GM12878 (cell line): ENCODE measurements at regions not wholly inside any gene's neighbourhood (a gene's known extent, or its start where the extent isn't known, plus 50 kb on each side); places are given as distances from the start of the nearest gene placed in this dataset.

ENCODE experiments used
- ATAC-seq: fragments of 200-7000 bp; cut with Tn5 transposase; 3 replicates; pipeline ENCODE4 v1.9.1; 2020; ENCODE audit warnings: mild to moderate bottlenecking, moderate library complexity
- BruUV-seq: library from RNA; stranded (reverse); fragments of 400-500 nt; replicated peaks from 2 replicates; lab custom pipeline; 2021; lab: Mats Ljungman, UMichigan
- CTCF ChIA-PET: fragments of 300-600 bp; sonication (Branson Sonifier 250); formaldehyde crosslinking; extraction: SDS; loops from one replicate; lab custom pipeline; 2021; ENCODE audit warnings: inconsistent platforms; lab: Yijun Ruan, JAX
- POLR2A ChIA-PET: fragments of 350-600 bp; formaldehyde crosslinking; extraction: SDS; loops from one replicate; lab custom pipeline; 2021; ENCODE audit warnings: inconsistent platforms; lab: Charles Lee
- RAD21 ChIA-PET: fragments of 300-600 bp; sonication (Branson Sonifier 250); formaldehyde crosslinking; loops from one replicate; lab custom pipeline; 2023; ENCODE audit warnings: antibody characterized with exemption; ENCODE audit not compliant: unreplicated experiment; lab: Charles Lee
- SMC1A ChIA-PET: fragments of 300-600 bp; sonication (Branson Sonifier 250); formaldehyde crosslinking; loops from one replicate; lab custom pipeline; 2023; ENCODE audit not compliant: unreplicated experiment, uncharacterized antibody; lab: Charles Lee
- DNase-seq: peaks from one replicate; pipeline ENCODE4 v3.0.0-alpha.2; 2011; ENCODE audit warnings: low read depth, low spot score
- FAIRE-seq: peaks from 3 replicates; lab custom pipeline; 2011; peaks lifted over from hg19 to GRCh38; lab: Jason Lieb, UNC
- H2AFZ ChIP-seq: 2 replicates; pipeline ENCODE4 v1.6.0; 2011; ENCODE audit warnings: low read depth, low read length, control low read depth; ENCODE audit not compliant: control insufficient read depth
- H3K27ac ChIP-seq: 2 replicates; pipeline ENCODE4 v1.5.1; 2011; ENCODE audit warnings: control low read depth; ENCODE audit not compliant: control insufficient read depth, insufficient read depth
- H3K27me3 ChIP-seq, 2 experiments: replicated peaks in 1 of 2; 2 replicates each; pipeline versions ENCODE4 v1.6.0 to v1.6.1; 2011; ENCODE audit warnings: low read length in 1 of 2; ENCODE audit not compliant: control insufficient read depth in 2 of 2, insufficient read depth in 2 of 2
- H3K36me3 ChIP-seq, 2 experiments: 2 replicates each; pipeline ENCODE4 v1.5.1; 2011; ENCODE audit warnings: low read length in 1 of 2; ENCODE audit not compliant: control insufficient read depth in 2 of 2, insufficient read depth in 2 of 2
- H3K4me1 ChIP-seq: 2 replicates; pipeline ENCODE4 v1.6.1; 2011; ENCODE audit warnings: mild to moderate bottlenecking, low read length, moderate library complexity, mixed read lengths; ENCODE audit not compliant: control insufficient read depth, insufficient read depth
- H3K4me2 ChIP-seq: 2 replicates; pipeline ENCODE4 v1.6.0; 2011; ENCODE audit warnings: control low read depth; ENCODE audit not compliant: control insufficient read depth, insufficient read depth
- H3K4me3 ChIP-seq: fragments of 200-600 bp; sonication (generic); 2 replicates; pipeline ENCODE4 v1.5.1; 2016
- H3K79me2 ChIP-seq: 2 replicates; pipeline ENCODE4 v1.6.0; 2011; ENCODE audit warnings: low read length; ENCODE audit not compliant: control insufficient read depth, insufficient read depth
- H3K9ac ChIP-seq: 2 replicates; pipeline ENCODE4 v1.8.0; 2011; ENCODE audit warnings: low read length, control low read depth, mixed read lengths; ENCODE audit not compliant: control insufficient read depth, insufficient read depth
- H3K9me3 ChIP-seq: replicated peaks from 3 replicates; pipeline ENCODE4 v1.5.1; 2011; ENCODE audit warnings: mild to moderate bottlenecking, low read length; ENCODE audit not compliant: control insufficient read depth, insufficient read depth
- H4K20me1 ChIP-seq: 2 replicates; pipeline ENCODE4 v1.6.0; 2011; ENCODE audit not compliant: control insufficient read depth, insufficient read depth
- CREM ChIP-seq: IDR thresholded peaks from 2 replicates; pipeline ENCODE4 v1.6.1; 2014; ENCODE audit warnings: antibody characterized with exemption, low read depth
- EGR1 ChIP-seq, 2 experiments: IDR thresholded peaks; 1 replicate in 1 of 2; 2 replicates in 1 of 2; pipeline ENCODE4 v1.6.1; 2011 to 2012; ENCODE audit warnings: low read depth in 2 of 2, low read length in 2 of 2, borderline replicate concordance in 1 of 2, mild to moderate bottlenecking in 1 of 2, moderate library complexity in 1 of 2
- EZH2 ChIP-seq: IDR thresholded peaks from 2 replicates; pipeline ENCODE4 v1.6.1; 2012; ENCODE audit warnings: low read depth, mild to moderate bottlenecking, control low read depth, inconsistent platforms, low read length, borderline replicate concordance; ENCODE audit not compliant: control insufficient read depth
- IRF4 ChIP-seq: IDR thresholded peaks from 2 replicates; pipeline ENCODE4 v1.6.1; 2011; ENCODE audit warnings: low read depth, low read length
- MEF2B ChIP-seq: fragments of 450-650 bp; IDR thresholded peaks from 2 replicates; pipeline ENCODE4 v1.6.1; 2018; ENCODE audit warnings: mild to moderate bottlenecking, moderate library complexity; ENCODE audit not compliant: partially characterized antibody, poor library complexity, severe bottlenecking
- MTA3 ChIP-seq: IDR thresholded peaks from 2 replicates; pipeline ENCODE4 v1.6.1; 2012; ENCODE audit warnings: low read length, inconsistent platforms, borderline replicate concordance
- MYC ChIP-seq: IDR thresholded peaks from 2 replicates; pipeline ENCODE4 v1.6.1; 2011; ENCODE audit warnings: mild to moderate bottlenecking, low read length, moderate library complexity, inconsistent platforms; ENCODE audit not compliant: insufficient read depth, insufficient replicate concordance, insufficient read length, severe bottlenecking
- PAX5 ChIP-seq: IDR thresholded peaks from 2 replicates; pipeline ENCODE4 v1.6.1; 2011; ENCODE audit warnings: low read depth, low read length, borderline replicate concordance
- PBX3 ChIP-seq: IDR thresholded peaks from 2 replicates; pipeline ENCODE4 v1.6.1; 2011; ENCODE audit warnings: mild to moderate bottlenecking, low read depth, low read length, moderate library complexity; ENCODE audit not compliant: insufficient replicate concordance
- PRDM15 ChIP-seq: fragments of 450-650 bp; formaldehyde crosslinking; IDR thresholded peaks from 2 replicates; pipeline ENCODE4 v1.4.0; 2020; ENCODE audit warnings: mild to moderate bottlenecking, moderate library complexity
- TARDBP ChIP-seq: IDR thresholded peaks from 2 replicates; pipeline ENCODE4 v1.6.1; 2016; ENCODE audit warnings: borderline replicate concordance
- TCF3 ChIP-seq: IDR thresholded peaks from 2 replicates; pipeline ENCODE4 v1.6.1; 2012; ENCODE audit warnings: low read depth, mild to moderate bottlenecking, low read length, borderline replicate concordance; ENCODE audit not compliant: insufficient read depth
- USF2 ChIP-seq: IDR thresholded peaks from 2 replicates; pipeline ENCODE4 v1.6.1; 2011; ENCODE audit warnings: low read depth, low read length, improper control_type of control experiment, borderline replicate concordance
- ZNF207 ChIP-seq: fragments of 450-650 bp; IDR thresholded peaks from 2 replicates; pipeline ENCODE4 v1.6.1; 2014; ENCODE audit warnings: antibody characterized with exemption, mild to moderate bottlenecking, borderline replicate concordance
- in situ Hi-C: fragments of 300-500 bp; cut with MboI; formaldehyde crosslinking; loops from 9 replicates; pipeline ENCODE4 v1.14.3; 2018; ENCODE audit warnings: mixed read lengths
- intact Hi-C: fragments of 100-400 bp; cut with micrococcal nuclease; formaldehyde crosslinking; loops from one replicate; pipeline ENCODE4 v1.14.2; 2022; ENCODE audit not compliant: unreplicated experiment

GRCh38 chr7:124328774-124329173 lies 295.9 kb upstream of the TMEM229A start (continued):
- TF ChIP-seq PRDM15 (no peak), MYC (no peak), PBX3 (no peak), ZNF207 (no peak)
- TF ChIP-seq, all 136 proteins: peak for 0

- no peak overlapping the region for H3K27ac ChIP-seq
- ChIA-PET RAD21 (no interaction called here), SMC1A (no interaction called here), POLR2A (no interaction called here), CTCF (no interaction called here)
- no peak overlapping the region for H3K4me3 ChIP-seq
- in situ Hi-C loops (no loop called here), intact Hi-C loops (no loop called here)
- H2AFZ ChIP-seq, result no peak overlapping the region
- FAIRE-seq (no peak), DNase-seq (no peak), ATAC-seq (no peak)
- no peaks in the 10 kb centered on the region for H3K9me3 ChIP-seq
- H3K36me3 ChIP-seq, result no peaks in the 10 kb centered on the region
- no TSS peak for BruUV-seq
- H3K9ac ChIP-seq, result no peak overlapping the region
- H3K27me3 ChIP-seq, result no peaks in the 10 kb centered on the region
- H3K4me1 ChIP-seq, result no peaks in the 10 kb centered on the region
- H4K20me1 ChIP-seq, result no peaks in the 10 kb centered on the region
- no peaks in the 10 kb centered on the region for H3K79me2 ChIP-seq
- no peak for TF ChIP-seq PBX3
- no peak for TF ChIP-seq IRF4
- no peak for TF ChIP-seq TCF3
- TF ChIP-seq PAX5, result no peak
- no peak for TF ChIP-seq USF2
- TF ChIP-seq TARDBP, result no peak
- no peak for TF ChIP-seq CREM
- no peak for TF ChIP-seq MEF2B
- TF ChIP-seq MTA3, result no peak
- TF ChIP-seq EGR1 (IDR thresholded peaks at IDR 0.05; ENCODE audit: borderline replicate concordance in 1 of 2, low read depth in 2 of 2, low read length in 2 of 2), result no peak
- no peak for TF ChIP-seq EZH2
- no peak overlapping the region for H3K4me2 ChIP-seq
Measured at GRCh38 chr7:124324262-124324661, 291.4 kb upstream of the TMEM229A start.
